Fibroblast of lung (primary cell): ENCODE measurements at regions not wholly inside any gene's neighbourhood (a gene's known extent, or its start where the extent isn't known, plus 50 kb on each side); places are given as distances from the start of the nearest gene placed in this dataset.
"Not testable (repeated sequence)": the region's sequence is repeated elsewhere in the genome, so short reads cannot be mapped to it uniquely, and the experiment has no call there.

ENCODE experiments used
- DNase-seq, 2 donors: peaks; one replicate each; pipeline versions ENCODE4 v3.0.0 to v3.0.0-alpha.2; 2010; ENCODE audit warnings: low read depth in 2 of 2
- H2AFZ ChIP-seq: 2 replicates; pipeline ENCODE4 v1.5.1; 2012; ENCODE audit warnings: low read length, control low read depth, inconsistent platforms
- H3K27ac ChIP-seq: 2 replicates; pipeline ENCODE4 v1.5.1; 2011; ENCODE audit warnings: low read length, control low read depth; ENCODE audit not compliant: insufficient read depth
- H3K27me3 ChIP-seq: 2 replicates; pipeline ENCODE4 v1.5.1; 2011; ENCODE audit warnings: mild to moderate bottlenecking, low read length; ENCODE audit not compliant: control insufficient read depth, insufficient read depth
- H3K36me3 ChIP-seq: 2 replicates; pipeline ENCODE4 v1.5.1; 2011; ENCODE audit warnings: low read length; ENCODE audit not compliant: control insufficient read depth, insufficient read depth
- H3K4me1 ChIP-seq: 2 replicates; pipeline ENCODE4 v1.5.1; 2011; ENCODE audit warnings: low read length; ENCODE audit not compliant: control insufficient read depth, insufficient read depth; ENCODE audit errors: extremely low read depth
- H3K4me2 ChIP-seq: 2 replicates; pipeline ENCODE4 v1.5.1; 2011; ENCODE audit warnings: low read length, control low read depth; ENCODE audit not compliant: insufficient read depth; ENCODE audit errors: extremely low read depth
- H3K4me3 ChIP-seq, 4 experiments: fragments of 200-600 bp in 1 of 4; sonication (generic) in 1 of 4; replicated peaks in 1 of 4; 2 replicates each; pipeline ENCODE4 v1.5.1; 2011 to 2016; ENCODE audit warnings: low read length in 4 of 4, low read depth in 3 of 4, mild to moderate bottlenecking in 3 of 4, control low read depth in 2 of 4, inconsistent platforms in 1 of 4, mixed read lengths in 1 of 4; ENCODE audit not compliant: insufficient read depth in 1 of 4; ENCODE audit errors: control extremely low read depth in 1 of 4
- H3K79me2 ChIP-seq: 2 replicates; pipeline ENCODE4 v1.5.1; 2012; ENCODE audit warnings: mild to moderate bottlenecking, low read length, inconsistent platforms; ENCODE audit not compliant: control insufficient read depth, insufficient read depth
- H3K9ac ChIP-seq: 2 replicates; pipeline ENCODE4 v1.5.1; 2011; ENCODE audit warnings: mild to moderate bottlenecking, low read length, control low read depth; ENCODE audit not compliant: insufficient read depth
- H3K9me3 ChIP-seq: 2 replicates; pipeline ENCODE4 v1.5.1; 2012; ENCODE audit warnings: low read depth, low read length; ENCODE audit not compliant: control insufficient read depth, insufficient read depth
- H4K20me1 ChIP-seq: 2 replicates; pipeline ENCODE4 v1.5.1; 2011; ENCODE audit warnings: low read length; ENCODE audit not compliant: control insufficient read depth, insufficient read depth; ENCODE audit errors: extremely low read depth
- EZH2 ChIP-seq: IDR thresholded peaks from 2 replicates; pipeline ENCODE4 v1.5.1; 2012; ENCODE audit warnings: low read length, control low read depth, mild to moderate bottlenecking; ENCODE audit errors: missing control alignments
- TF ChIP-seq, protein P1 (sequence below), 2 donors: IDR thresholded peaks in 1 of 2; conservative IDR thresholded peaks in 1 of 2; 1 replicate in 1 of 2; 2 replicates in 1 of 2; pipeline ENCODE4 v1.5.1; 2011 to 2012; ENCODE audit warnings: low read length in 2 of 2, control low read depth in 1 of 2, inconsistent platforms in 1 of 2, low read depth in 1 of 2, mild to moderate bottlenecking in 1 of 2

DNA sequence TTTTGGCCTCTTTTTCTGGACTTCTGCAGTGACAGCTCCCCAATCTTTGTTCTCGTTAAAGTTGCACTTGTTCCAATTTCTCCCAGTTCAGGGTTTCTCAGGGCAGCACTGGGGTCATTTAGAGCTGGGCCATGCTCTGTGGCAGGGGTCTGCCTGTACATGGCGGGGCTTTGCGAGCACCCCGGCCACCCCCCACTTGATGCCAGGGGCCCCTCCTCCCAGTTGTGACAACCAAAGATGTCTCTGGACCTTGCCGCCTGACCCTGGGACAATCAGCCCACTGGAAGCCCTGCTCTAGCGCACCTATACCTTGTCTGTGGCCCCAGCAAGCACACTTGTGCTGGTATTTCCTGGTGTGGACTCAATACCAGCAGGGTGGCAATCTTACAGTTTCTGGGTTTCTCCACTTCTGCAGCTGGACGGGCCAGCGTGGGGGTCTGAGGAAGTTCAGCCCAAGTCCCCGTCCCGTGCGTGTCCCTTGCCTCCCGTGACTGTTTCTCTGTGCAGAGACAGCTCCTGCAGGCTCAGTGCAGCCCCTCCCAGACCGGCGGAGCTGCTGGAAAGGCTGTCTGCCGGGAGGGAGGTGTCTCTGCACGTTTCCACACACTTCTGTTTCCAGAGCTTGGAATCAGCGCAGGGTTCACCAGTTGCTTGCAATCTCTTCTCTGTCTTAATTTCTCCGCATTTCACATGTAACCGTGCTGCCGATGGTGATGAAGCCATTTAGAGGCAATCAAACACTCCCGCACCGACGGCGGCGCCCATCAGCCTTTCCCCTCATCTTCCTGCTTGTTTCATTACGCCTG, 1328.9 kb downstream of the BRD1 start:
- H4K20me1 ChIP-seq = no peaks in the 10 kb centered on the region
- H3K79me2 ChIP-seq = no peaks in the 10 kb centered on the region
- no peak overlapping the region for H3K4me2 ChIP-seq
- no peak for DNase-seq
- no peaks in the 10 kb centered on the region for H3K27me3 ChIP-seq
- TF ChIP-seq, protein P1, sequence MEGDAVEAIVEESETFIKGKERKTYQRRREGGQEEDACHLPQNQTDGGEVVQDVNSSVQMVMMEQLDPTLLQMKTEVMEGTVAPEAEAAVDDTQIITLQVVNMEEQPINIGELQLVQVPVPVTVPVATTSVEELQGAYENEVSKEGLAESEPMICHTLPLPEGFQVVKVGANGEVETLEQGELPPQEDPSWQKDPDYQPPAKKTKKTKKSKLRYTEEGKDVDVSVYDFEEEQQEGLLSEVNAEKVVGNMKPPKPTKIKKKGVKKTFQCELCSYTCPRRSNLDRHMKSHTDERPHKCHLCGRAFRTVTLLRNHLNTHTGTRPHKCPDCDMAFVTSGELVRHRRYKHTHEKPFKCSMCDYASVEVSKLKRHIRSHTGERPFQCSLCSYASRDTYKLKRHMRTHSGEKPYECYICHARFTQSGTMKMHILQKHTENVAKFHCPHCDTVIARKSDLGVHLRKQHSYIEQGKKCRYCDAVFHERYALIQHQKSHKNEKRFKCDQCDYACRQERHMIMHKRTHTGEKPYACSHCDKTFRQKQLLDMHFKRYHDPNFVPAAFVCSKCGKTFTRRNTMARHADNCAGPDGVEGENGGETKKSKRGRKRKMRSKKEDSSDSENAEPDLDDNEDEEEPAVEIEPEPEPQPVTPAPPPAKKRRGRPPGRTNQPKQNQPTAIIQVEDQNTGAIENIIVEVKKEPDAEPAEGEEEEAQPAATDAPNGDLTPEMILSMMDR (conservative IDR thresholded peaks at IDR 0.05 in 1 of 2, IDR thresholded peaks at IDR 0.05 in 1 of 2; ENCODE audit: low read depth in 1 of 2, low read length in 2 of 2) = no peak
- no peak for TF ChIP-seq EZH2
- H3K9ac ChIP-seq = no peak overlapping the region
- H2AFZ ChIP-seq = no peak overlapping the region
- no peaks in the 10 kb centered on the region for H3K9me3 ChIP-seq
- no peaks in the 10 kb centered on the region for H3K36me3 ChIP-seq
- no peak overlapping the region for H3K27ac ChIP-seq
- H3K4me1 ChIP-seq = no peaks in the 10 kb centered on the region
- no peak overlapping the region for H3K4me3 ChIP-seq

DNA sequence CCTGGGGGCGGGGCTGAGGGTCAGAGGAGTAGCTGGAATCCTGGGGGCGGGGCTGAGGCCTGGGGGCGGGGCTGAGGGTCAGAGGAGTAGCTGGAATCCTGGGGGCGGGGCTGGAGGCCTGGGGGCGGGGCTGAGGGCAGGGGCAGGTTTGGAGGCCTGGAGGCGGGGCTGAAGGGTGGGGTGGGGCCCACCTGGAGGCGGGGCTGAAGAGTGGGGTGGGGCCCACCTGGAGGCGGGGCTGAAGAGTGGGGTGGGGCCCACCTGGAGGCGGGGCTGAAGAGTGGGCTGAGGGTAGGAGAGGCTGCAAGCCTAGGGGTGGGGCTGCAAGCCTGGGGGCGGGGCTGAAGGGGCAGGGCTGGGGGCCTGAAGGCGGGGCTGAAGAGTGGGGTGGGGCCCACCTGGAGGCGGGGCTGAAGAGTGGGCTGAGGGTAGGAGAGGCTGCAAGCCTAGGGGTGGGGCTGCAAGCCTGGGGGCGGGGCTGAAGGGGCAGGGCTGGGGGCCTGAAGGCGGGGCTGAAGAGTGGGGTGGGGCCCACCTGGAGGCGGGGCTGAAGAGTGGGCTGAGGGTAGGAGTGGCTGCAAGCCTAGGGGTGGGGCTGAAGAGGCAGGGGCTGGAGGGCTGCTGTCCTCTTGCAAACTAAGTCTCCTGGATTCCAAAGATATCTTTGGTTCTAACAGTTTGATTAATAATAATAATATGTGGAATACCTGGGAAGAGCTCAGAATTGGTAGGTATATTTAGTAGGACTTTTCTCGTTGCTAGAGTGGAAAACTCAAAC, 1329.7 kb downstream of the BRD1 start:
- DNase-seq, H3K27me3 ChIP-seq, H4K20me1 ChIP-seq, H2AFZ ChIP-seq, H3K79me2 ChIP-seq, H3K9me3 ChIP-seq, H3K4me1 ChIP-seq, H3K27ac ChIP-seq, H3K4me3 ChIP-seq, H3K36me3 ChIP-seq, H3K4me2 ChIP-seq, H3K9ac ChIP-seq: not testable (repeated sequence)

- Histone ChIP-seq H3K9ac (no peak overlapping the region), H3K4me1 (no peaks in the 10 kb centered on the region), H3K4me2 (no peak overlapping the region), H3K27ac (no peak overlapping the region), H3K79me2 (no peaks in the 10 kb centered on the region), H4K20me1 (no peaks in the 10 kb centered on the region), H3K4me3 (no peak overlapping the region), H2AFZ (no peak overlapping the region), H3K9me3 (no peaks in the 10 kb centered on the region), H3K27me3 (no peaks in the 10 kb centered on the region), H3K36me3 (no peaks in the 10 kb centered on the region)
- no peak for DNase-seq
- TF ChIP-seq EZH2 = no peak
- TF ChIP-seq, protein P1 (conservative IDR thresholded peaks at IDR 0.05 in 1 of 2, IDR thresholded peaks at IDR 0.05 in 1 of 2; ENCODE audit: low read depth in 1 of 2, low read length in 2 of 2) = no peak
Observed at GRCh38 chr22:48496987-48497650, 1330.6 kb downstream of the BRD1 start.
